ENCODE measurements at regions not wholly inside any gene's neighbourhood (a gene's known extent, or its start where the extent isn't known, plus 50 kb on each side); places are given as distances from the start of the nearest gene placed in this dataset.

GRCh38 chr13:105412171-105412570 is 1123.3 kb downstream of the EFNB2 start:
- Histone ChIP-seq H4K20me1 (ENCODE audit: low read length) (no peaks in the 10 kb centered on the region), H3K4me1 (ENCODE audit: insufficient read depth, low read length) (no peaks in the 10 kb centered on the region), H3F3A (ENCODE audit: low read length, unreplicated experiment) (no peaks in the 10 kb centered on the region), H2AFZ (ENCODE audit: low read length) (no peak overlapping the region), H3K9me2 (replicated peaks; ENCODE audit: low read length) (no peaks in the 10 kb centered on the region), H3K4me2 (ENCODE audit: low read length) (no peak overlapping the region), H3K27ac (ENCODE audit: low read length) (no peak overlapping the region), H3K9ac (ENCODE audit: low read length) (no peak overlapping the region), H3K27me3 (ENCODE audit: low read length) (no peaks in the 10 kb centered on the region), H3K36me3 (ENCODE audit: low read depth, low read length) (no peaks in the 10 kb centered on the region), H3K9me3 (ENCODE audit: low read length) (no peaks in the 10 kb centered on the region), H3K79me2 (ENCODE audit: low read length) (no peaks in the 10 kb centered on the region), H3K4me3 (ENCODE audit: low read length) (no peak overlapping the region)
- intact Hi-C loops (cut with micrococcal nuclease): no loop called here
- CTCF ChIA-PET: no interaction called here
- ATAC-seq (no peak), DNase-seq (no peak)
- POLR2A ChIA-PET (ENCODE audit: unreplicated experiment): no interaction called here
- no TSS peak for BruUV-seq (replicated peaks)
- TF ChIP-seq CTCF (conservative IDR thresholded peaks at IDR 0.05; ENCODE audit: low read depth, low read length) (no peak), EZH2 (IDR thresholded peaks at IDR 0.05; ENCODE audit: low read length, unreplicated experiment) (no peak), EZH2phosphoT487 (IDR thresholded peaks at IDR 0.05; ENCODE audit: borderline replicate concordance, low read length) (no peak)

GRCh38 chr13:105410602-105411001 is 1124.9 kb downstream of the EFNB2 start:
- Histone ChIP-seq H3K4me1 (ENCODE audit: insufficient read depth, low read length) (no peaks in the 10 kb centered on the region), H3K4me3 (ENCODE audit: low read length) (no peak overlapping the region), H3K27ac (ENCODE audit: low read length) (no peak overlapping the region), H3K79me2 (ENCODE audit: low read length) (no peaks in the 10 kb centered on the region), H3K27me3 (ENCODE audit: low read length) (no peaks in the 10 kb centered on the region), H3F3A (ENCODE audit: low read length, unreplicated experiment) (no peaks in the 10 kb centered on the region), H3K4me2 (ENCODE audit: low read length) (no peak overlapping the region), H3K9me3 (ENCODE audit: low read length) (no peaks in the 10 kb centered on the region), H3K9me2 (replicated peaks; ENCODE audit: low read length) (no peaks in the 10 kb centered on the region), H3K9ac (ENCODE audit: low read length) (no peak overlapping the region), H3K36me3 (ENCODE audit: low read depth, low read length) (no peaks in the 10 kb centered on the region), H2AFZ (ENCODE audit: low read length) (no peak overlapping the region), H4K20me1 (ENCODE audit: low read length) (no peaks in the 10 kb centered on the region)
- TF ChIP-seq CTCF (conservative IDR thresholded peaks at IDR 0.05; ENCODE audit: low read depth, low read length) (peak; percentile 67; the same call in 1 of the 2 replicates), EZH2 (IDR thresholded peaks at IDR 0.05; ENCODE audit: low read length, unreplicated experiment) (no peak), EZH2phosphoT487 (IDR thresholded peaks at IDR 0.05; ENCODE audit: borderline replicate concordance, low read length) (no peak)
- ChIA-PET CTCF (no interaction called here), POLR2A (ENCODE audit: unreplicated experiment) (no interaction called here)
- no peak for ATAC-seq
- DNase-seq: peak; percentile 33
- intact Hi-C loops (cut with micrococcal nuclease): no loop called here
- no TSS peak for BruUV-seq (replicated peaks)

DNA sequence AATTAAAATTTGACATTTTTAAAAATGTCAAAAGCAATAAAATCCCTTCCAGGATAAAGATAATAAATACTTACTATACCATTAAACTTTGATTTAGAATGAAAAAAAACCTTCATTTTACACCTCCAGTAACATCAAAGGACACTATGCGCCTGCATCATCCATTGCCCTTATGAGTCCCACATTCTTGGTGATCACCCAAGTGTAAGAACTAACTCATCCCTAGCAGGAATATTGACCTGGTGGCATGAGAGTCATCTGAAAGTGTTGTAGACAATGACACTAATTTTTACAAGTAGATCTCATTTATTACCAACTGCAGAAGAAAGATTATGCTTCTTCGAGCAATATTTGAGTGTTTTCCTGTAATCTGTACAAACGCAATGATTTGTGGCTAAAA is 1128.9 kb downstream of the EFNB2 start:
- Histone ChIP-seq H3K9me3 (ENCODE audit: low read length) (no peaks in the 10 kb centered on the region), H3K79me2 (ENCODE audit: low read length) (no peaks in the 10 kb centered on the region), H3K9me2 (replicated peaks; ENCODE audit: low read length) (no peaks in the 10 kb centered on the region), H3K36me3 (ENCODE audit: low read depth, low read length) (no peaks in the 10 kb centered on the region), H3K27me3 (ENCODE audit: low read length) (no peaks in the 10 kb centered on the region), H3K27ac (ENCODE audit: low read length) (no peak overlapping the region), H2AFZ (ENCODE audit: low read length) (no peak overlapping the region), H4K20me1 (ENCODE audit: low read length) (no peaks in the 10 kb centered on the region), H3K4me2 (ENCODE audit: low read length) (no peak overlapping the region), H3K4me3 (ENCODE audit: low read length) (no peak overlapping the region), H3K4me1 (ENCODE audit: insufficient read depth, low read length) (no peaks in the 10 kb centered on the region), H3F3A (ENCODE audit: low read length, unreplicated experiment) (no peaks in the 10 kb centered on the region), H3K9ac (ENCODE audit: low read length) (no peak overlapping the region)
- CTCF ChIA-PET: no interaction called here
- no TSS peak for BruUV-seq (replicated peaks)
- intact Hi-C loops (cut with micrococcal nuclease): no loop called here
- DNase-seq (no peak), ATAC-seq (no peak)
- POLR2A ChIA-PET (ENCODE audit: unreplicated experiment): no interaction called here
- no peak for TF ChIP-seq EZH2phosphoT487 (IDR thresholded peaks at IDR 0.05; ENCODE audit: borderline replicate concordance, low read length)
- TF ChIP-seq CTCF (conservative IDR thresholded peaks at IDR 0.05; ENCODE audit: low read depth, low read length): no peak
- TF ChIP-seq EZH2 (IDR thresholded peaks at IDR 0.05; ENCODE audit: low read length, unreplicated experiment): no peak
